ENCODE measurements at regions not wholly inside any gene's neighbourhood (a gene's known extent, or its start where the extent isn't known, plus 50 kb on each side); places are given as distances from the start of the nearest gene placed in this dataset.

- Histone ChIP-seq H3K9me3 (ENCODE audit: control insufficient read depth, insufficient read depth, low read depth, low read length) (no peaks in the 10 kb centered on the region), H2AFZ (ENCODE audit: low read length) (no peak overlapping the region), H3K4me1 (ENCODE audit: control insufficient read depth, extremely low read depth, insufficient read depth, low read length) (no peaks in the 10 kb centered on the region), H3K79me2 (ENCODE audit: control insufficient read depth, insufficient read depth, low read length) (no peaks in the 10 kb centered on the region), H3K27ac (ENCODE audit: insufficient read depth, low read length) (no peak overlapping the region), H3K4me2 (ENCODE audit: extremely low read depth, insufficient read depth, low read length) (no peak overlapping the region), H3K4me3 (replicated peaks in 1 of 4; ENCODE audit: control extremely low read depth in 1 of 4, insufficient read depth in 1 of 4, low read depth in 3 of 4, low read length in 4 of 4) (no peak overlapping the region), H3K36me3 (ENCODE audit: control insufficient read depth, insufficient read depth, low read length) (no peaks in the 10 kb centered on the region), H4K20me1 (ENCODE audit: control insufficient read depth, extremely low read depth, insufficient read depth, low read length) (no peaks in the 10 kb centered on the region), H3K9ac (ENCODE audit: insufficient read depth, low read length) (no peak overlapping the region), H3K27me3 (ENCODE audit: control insufficient read depth, insufficient read depth, low read length) (no peaks in the 10 kb centered on the region)
- TF ChIP-seq, protein P1, sequence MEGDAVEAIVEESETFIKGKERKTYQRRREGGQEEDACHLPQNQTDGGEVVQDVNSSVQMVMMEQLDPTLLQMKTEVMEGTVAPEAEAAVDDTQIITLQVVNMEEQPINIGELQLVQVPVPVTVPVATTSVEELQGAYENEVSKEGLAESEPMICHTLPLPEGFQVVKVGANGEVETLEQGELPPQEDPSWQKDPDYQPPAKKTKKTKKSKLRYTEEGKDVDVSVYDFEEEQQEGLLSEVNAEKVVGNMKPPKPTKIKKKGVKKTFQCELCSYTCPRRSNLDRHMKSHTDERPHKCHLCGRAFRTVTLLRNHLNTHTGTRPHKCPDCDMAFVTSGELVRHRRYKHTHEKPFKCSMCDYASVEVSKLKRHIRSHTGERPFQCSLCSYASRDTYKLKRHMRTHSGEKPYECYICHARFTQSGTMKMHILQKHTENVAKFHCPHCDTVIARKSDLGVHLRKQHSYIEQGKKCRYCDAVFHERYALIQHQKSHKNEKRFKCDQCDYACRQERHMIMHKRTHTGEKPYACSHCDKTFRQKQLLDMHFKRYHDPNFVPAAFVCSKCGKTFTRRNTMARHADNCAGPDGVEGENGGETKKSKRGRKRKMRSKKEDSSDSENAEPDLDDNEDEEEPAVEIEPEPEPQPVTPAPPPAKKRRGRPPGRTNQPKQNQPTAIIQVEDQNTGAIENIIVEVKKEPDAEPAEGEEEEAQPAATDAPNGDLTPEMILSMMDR (conservative IDR thresholded peaks at IDR 0.05 in 1 of 2, IDR thresholded peaks at IDR 0.05 in 1 of 2; ENCODE audit: low read depth in 1 of 2, low read length in 2 of 2): no peak
- no peak for TF ChIP-seq EZH2 (IDR thresholded peaks at IDR 0.05; ENCODE audit: low read length, missing control alignments)
- DNase-seq (ENCODE audit: low read depth in 2 of 2): no peak
These were observed 241.4 kb upstream of the CNKSR2 start for GRCh38 chrX:21132686-21133393.

GRCh38 chrX:21150208-21150607 is 224.0 kb upstream of the CNKSR2 start:
- H3K27me3 ChIP-seq (ENCODE audit: control insufficient read depth, insufficient read depth, low read length): no peaks in the 10 kb centered on the region
- H3K9me3 ChIP-seq (ENCODE audit: control insufficient read depth, insufficient read depth, low read depth, low read length): no peaks in the 10 kb centered on the region
- no peak overlapping the region for H3K27ac ChIP-seq (ENCODE audit: insufficient read depth, low read length)
- H3K4me1 ChIP-seq (ENCODE audit: control insufficient read depth, extremely low read depth, insufficient read depth, low read length): no peaks in the 10 kb centered on the region
- no peak overlapping the region for H3K4me3 ChIP-seq (replicated peaks in 1 of 4; ENCODE audit: control extremely low read depth in 1 of 4, insufficient read depth in 1 of 4, low read depth in 3 of 4, low read length in 4 of 4)
- H3K9ac ChIP-seq (ENCODE audit: insufficient read depth, low read length): no peak overlapping the region
- no peaks in the 10 kb centered on the region for H3K79me2 ChIP-seq (ENCODE audit: control insufficient read depth, insufficient read depth, low read length)
- H3K4me2 ChIP-seq (ENCODE audit: extremely low read depth, insufficient read depth, low read length): no peak overlapping the region
- DNase-seq (ENCODE audit: low read depth in 2 of 2): no peak
- TF ChIP-seq EZH2 (IDR thresholded peaks at IDR 0.05; ENCODE audit: low read length, missing control alignments): no peak
- TF ChIP-seq, protein P1 (conservative IDR thresholded peaks at IDR 0.05 in 1 of 2, IDR thresholded peaks at IDR 0.05 in 1 of 2; ENCODE audit: low read depth in 1 of 2, low read length in 2 of 2): no peak
- H2AFZ ChIP-seq (ENCODE audit: low read length): no peak overlapping the region
- no peaks in the 10 kb centered on the region for H3K36me3 ChIP-seq (ENCODE audit: control insufficient read depth, insufficient read depth, low read length)
- H4K20me1 ChIP-seq (ENCODE audit: control insufficient read depth, extremely low read depth, insufficient read depth, low read length): no peaks in the 10 kb centered on the region

GRCh38 chrX:21151051-21151450 is 223.2 kb upstream of the CNKSR2 start:
- no peak overlapping the region for H2AFZ ChIP-seq (ENCODE audit: low read length)
- TF ChIP-seq, protein P1 (conservative IDR thresholded peaks at IDR 0.05 in 1 of 2, IDR thresholded peaks at IDR 0.05 in 1 of 2; ENCODE audit: low read depth in 1 of 2, low read length in 2 of 2): no peak
- TF ChIP-seq EZH2 (IDR thresholded peaks at IDR 0.05; ENCODE audit: low read length, missing control alignments): no peak

More at GRCh38 chrX:21151051-21151450, 223.2 kb upstream of the CNKSR2 start:
- H3K36me3 ChIP-seq (ENCODE audit: control insufficient read depth, insufficient read depth, low read length): no peaks in the 10 kb centered on the region
- H3K4me1 ChIP-seq (ENCODE audit: control insufficient read depth, extremely low read depth, insufficient read depth, low read length): no peaks in the 10 kb centered on the region
- H3K9me3 ChIP-seq (ENCODE audit: control insufficient read depth, insufficient read depth, low read depth, low read length): no peaks in the 10 kb centered on the region
- no peaks in the 10 kb centered on the region for H3K79me2 ChIP-seq (ENCODE audit: control insufficient read depth, insufficient read depth, low read length)
- no peak for DNase-seq (ENCODE audit: low read depth in 2 of 2)
- no peaks in the 10 kb centered on the region for H4K20me1 ChIP-seq (ENCODE audit: control insufficient read depth, extremely low read depth, insufficient read depth, low read length)
- no peak overlapping the region for H3K9ac ChIP-seq (ENCODE audit: insufficient read depth, low read length)
- H3K27me3 ChIP-seq (ENCODE audit: control insufficient read depth, insufficient read depth, low read length): no peaks in the 10 kb centered on the region
- no peak overlapping the region for H3K4me2 ChIP-seq (ENCODE audit: extremely low read depth, insufficient read depth, low read length)
- no peak overlapping the region for H3K27ac ChIP-seq (ENCODE audit: insufficient read depth, low read length)
- H3K4me3 ChIP-seq (replicated peaks in 1 of 4; ENCODE audit: control extremely low read depth in 1 of 4, insufficient read depth in 1 of 4, low read depth in 3 of 4, low read length in 4 of 4): no peak overlapping the region

All from fibroblast of lung (primary cell).